ENCODE measurements at regions not wholly inside any gene's neighbourhood (a gene's known extent, or its start where the extent isn't known, plus 50 kb on each side); places are given as distances from the start of the nearest gene placed in this dataset.

- DNase-seq: no peak
These were observed 66.1 kb downstream of the LEPR start for GRCh38 chr1:65486613-65487012.

DNA sequence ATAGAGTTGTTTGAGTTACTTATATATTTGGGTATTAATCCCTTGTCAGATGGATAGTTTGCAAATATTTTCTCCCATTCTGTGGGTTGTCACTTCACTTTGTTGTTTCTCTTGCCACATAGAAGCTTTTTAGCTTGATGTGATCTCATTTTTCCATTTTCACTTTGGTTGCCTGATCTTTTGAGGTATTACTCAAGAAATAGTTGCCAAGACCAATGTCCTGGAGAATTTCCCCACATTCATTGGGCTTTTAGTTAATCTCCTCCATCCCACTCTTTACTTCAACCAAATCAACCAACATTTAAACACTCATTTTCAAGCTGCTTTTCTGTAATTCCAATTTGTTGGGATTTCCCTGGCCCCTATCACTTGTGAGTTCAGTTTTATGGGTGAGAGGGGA is 69.0 kb downstream of the LEPR start:
- DNase-seq: no peak

DNA sequence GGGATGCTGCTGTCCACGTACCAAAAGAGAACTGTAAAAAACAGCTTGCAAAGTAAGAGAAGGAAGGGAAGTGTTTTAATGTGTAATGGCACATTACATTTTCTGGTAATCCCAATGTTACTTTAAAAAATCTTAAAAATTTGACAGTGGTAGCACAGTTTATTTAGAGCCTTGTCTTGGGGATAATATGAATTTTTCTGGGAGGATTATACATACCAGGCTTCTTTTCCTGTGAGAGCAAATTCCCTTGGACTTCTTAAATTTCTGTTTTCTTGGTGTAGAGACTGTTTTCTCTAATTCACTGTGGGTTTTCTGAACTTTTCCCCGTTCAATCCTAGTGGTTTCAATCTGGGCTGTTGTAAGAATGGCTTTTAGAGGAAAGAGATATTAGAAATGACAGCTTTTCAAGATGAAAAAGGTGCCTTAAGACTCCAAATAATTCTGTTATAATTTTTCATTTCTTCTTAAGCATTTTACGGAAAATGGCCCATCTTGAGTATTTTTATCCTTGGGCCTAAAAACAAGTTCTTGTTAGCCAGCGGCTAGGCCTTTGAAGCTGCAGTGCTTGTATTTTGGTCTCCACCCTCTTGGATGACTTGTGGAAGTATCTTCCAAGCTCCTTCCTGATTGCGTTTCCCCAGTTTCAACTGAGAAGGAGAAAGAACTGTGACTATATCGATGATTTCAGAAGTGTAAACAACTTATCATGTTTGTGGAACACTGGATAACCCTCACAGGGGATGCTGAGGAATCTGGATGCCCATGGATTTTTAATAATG is 70.0 kb downstream of the LEPR start:
- no peak for DNase-seq

- DNase-seq: no peak
These were observed 71.0 kb downstream of the LEPR start for GRCh38 chr1:65491472-65491871.

DNA sequence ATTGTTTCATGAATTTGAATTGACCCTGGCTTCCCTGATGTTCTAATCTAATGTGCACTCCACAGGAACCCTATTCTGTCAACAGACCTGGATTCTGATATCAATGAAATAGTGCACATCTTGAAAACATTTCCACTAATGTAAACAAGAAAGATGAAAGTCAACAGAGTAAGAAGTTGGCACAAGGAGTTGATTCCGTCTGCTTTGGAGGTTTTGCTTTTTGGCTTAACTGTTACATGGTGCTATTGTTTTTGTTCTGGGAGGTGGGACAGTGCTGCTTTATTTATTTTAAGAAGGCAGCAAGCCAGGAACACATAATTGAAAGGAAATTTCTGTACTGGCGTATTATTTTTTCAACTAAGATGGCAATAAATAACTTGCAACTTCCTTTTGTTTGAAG is 73.3 kb downstream of the LEPR start:
- DNase-seq: no peak

GRCh38 chr1:65494671-65495070 is 74.2 kb downstream of the LEPR start:
- no peak for DNase-seq

- DNase-seq: peak; percentile 14
These were observed 74.7 kb downstream of the LEPR start for GRCh38 chr1:65495137-65495536.

- DNase-seq: no peak
These were observed 76.9 kb downstream of the LEPR start for GRCh38 chr1:65497256-65497830.

DNA sequence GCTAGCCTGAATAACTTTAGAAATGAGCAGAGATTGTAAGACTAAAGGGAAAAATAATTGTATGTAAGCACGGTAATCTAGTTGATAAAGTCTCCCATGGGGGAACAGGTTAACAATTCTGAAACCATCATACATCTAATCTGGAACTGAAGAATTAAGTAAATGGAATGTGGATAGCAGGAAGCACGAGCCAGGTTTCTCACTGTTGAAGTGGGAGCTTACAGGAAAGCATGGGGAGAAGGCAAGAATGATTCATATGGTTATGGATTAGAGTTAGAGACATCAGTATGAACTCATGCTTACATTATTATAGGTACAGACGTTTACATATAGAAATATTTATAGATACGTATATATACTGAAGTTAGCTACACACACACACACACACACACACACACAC is 83.0 kb downstream of the LEPR start:
- peak; percentile 35 for DNase-seq

GRCh38 chr1:65504263-65504662 is 83.8 kb downstream of the LEPR start:
- DNase-seq: no peak

- DNase-seq: peak; percentile 87
These were observed 85.3 kb downstream of the LEPR start for GRCh38 chr1:65505547-65506300.

DNA sequence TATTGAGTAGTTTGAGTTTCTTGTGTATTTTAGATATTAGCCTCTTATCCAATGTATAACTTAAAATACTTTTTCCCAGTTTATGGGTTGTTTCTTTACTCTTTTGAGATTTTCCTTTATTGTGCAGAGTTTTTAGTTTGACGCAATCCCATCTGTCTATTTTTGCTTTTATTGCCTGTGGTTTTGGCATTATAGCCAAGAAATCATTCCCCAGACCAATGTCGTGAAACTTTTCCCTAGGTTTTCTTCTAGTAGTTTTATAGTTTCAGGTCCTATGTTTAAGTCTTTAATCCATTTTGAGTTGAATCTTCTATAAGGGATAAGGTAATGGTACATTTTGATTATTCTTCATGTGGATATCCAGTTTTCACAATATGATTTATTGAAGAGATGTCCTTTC is 87.6 kb downstream of the LEPR start:
- peak; percentile 31 for DNase-seq

DNA sequence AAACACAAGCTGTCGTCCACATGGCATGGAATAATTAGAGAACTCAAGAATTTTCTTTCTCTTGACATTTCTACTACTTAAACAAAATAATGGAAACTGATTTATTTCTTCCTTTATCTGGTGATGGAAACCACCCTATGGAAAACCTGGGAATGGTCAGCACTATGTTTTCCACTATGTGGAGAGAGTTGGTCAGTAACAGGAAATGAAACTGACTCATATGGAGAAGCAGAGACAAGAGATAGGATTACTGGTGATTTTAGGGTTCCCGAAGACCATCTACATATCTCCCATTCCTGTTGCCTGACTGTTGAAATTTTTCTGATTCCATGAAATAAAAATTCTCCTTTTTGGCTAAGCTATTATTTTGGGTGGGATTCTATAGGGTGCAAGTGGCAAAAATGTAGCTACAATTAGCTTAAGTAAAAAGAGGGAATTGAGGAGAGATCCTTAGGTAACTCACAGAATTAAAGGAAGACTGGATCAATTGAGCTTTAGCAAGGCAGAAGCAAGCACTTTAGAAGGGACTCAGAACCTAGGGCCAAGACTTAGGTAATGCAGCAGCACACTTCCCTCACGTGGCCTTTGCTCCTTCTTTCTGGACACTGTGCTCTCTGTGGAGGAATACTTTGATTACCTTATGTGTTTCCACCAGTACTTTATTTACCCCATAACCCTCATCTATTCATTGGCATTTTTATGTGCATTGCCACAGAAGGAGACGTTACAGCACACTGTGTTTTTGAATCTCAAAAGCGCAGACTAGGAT is 89.6 kb downstream of the LEPR start:
- peak; percentile 88 for DNase-seq

DNA sequence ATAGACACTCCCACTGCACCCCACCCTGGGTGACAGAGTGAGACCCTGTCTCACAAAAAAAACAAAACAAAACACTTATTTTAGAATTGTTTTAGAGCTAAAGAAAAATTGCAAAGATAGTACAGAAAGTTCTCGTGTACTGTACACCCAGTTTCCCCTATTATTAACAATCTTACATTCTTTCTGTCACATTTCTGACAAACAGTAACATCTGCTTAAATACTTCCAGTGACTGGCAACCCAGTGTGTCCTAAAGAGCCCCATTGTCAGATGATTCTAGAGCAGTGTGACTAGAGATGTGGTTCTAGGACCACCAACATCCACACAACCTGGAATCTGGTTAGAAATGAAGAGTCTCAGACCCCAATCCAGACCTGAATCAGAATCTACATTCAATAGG is 90.5 kb downstream of the LEPR start:
- DNase-seq: no peak

GRCh38 chr1:65512383-65512782 is 91.9 kb downstream of the LEPR start:
- DNase-seq: no peak

GRCh38 chr1:65512967-65513780 is 92.7 kb downstream of the LEPR start:
- no peak for DNase-seq

DNA sequence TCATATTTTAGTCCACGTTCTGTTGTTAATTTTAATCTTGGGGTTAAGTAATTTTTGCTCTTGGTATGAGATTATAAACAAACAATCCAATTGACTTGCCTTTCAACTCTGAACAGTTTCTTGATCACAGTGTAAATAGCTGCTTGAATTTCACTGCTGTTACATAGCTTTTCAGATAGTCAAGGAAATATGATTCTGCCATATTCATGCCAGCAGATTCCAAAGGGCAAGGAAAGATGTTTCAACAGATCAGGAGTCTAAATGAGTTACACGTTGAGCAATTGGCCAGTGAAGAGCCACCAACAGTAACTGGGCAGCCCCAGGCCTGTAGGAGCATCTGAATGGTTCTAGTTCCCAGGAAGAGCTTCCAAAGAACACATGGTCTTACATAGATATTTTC is 93.6 kb downstream of the LEPR start:
- DNase-seq: peak; percentile 53

DNA sequence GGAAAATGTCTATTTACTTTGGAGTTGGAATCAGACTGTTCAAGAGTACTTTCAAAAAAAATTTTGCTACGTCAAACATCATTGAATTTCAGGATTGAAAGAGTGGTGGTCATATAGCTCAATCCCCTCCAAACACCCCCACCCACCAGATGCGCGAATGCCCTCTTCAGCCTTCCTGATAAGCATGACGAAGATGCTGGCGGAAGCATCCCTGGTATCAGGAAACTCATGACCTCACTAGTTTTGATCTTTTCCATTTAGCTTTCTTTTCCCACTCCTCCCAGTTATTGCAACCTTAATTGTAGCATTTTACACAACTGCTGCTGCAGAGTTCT is 104.4 kb downstream of the LEPR start:
- DNase-seq: no peak

GRCh38 chr1:65525266-65526048 is 105.0 kb downstream of the LEPR start:
- no peak for DNase-seq

- DNase-seq: no peak
These were observed 105.6 kb downstream of the LEPR start for GRCh38 chr1:65526049-65526556.

DNA sequence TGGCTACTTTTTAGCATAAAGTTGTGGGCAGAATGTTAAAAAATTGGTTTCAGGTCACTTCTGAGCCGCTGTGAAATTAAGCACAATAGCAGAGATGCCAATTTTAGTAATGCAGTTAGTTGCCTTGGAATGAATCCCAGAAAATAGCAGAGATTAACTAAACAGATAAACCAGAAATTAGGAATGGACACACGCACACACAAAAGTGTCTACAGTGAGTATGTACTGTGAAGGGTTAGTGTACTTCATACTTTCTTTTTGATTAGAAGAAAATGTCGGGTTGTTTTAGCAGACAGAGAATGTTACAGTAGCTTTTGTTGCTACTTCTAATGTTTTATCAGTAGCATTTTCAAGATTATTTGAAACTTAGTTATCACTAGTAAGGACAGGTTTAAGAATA is 106.7 kb downstream of the LEPR start:
- DNase-seq: peak; percentile 53
